ENCODE measurements at regions not wholly inside any gene's neighbourhood (a gene's known extent, or its start where the extent isn't known, plus 50 kb on each side); places are given as distances from the start of the nearest gene placed in this dataset.

- H3K9me3 Mint-ChIP-seq, result peaks cover 5 to 54% (median 49%) of the 10 kb centered on the region in 8 donors
- no peak overlapping the region for H3K4me3 Mint-ChIP-seq
- CTCF ChIA-PET (ENCODE audit: partially characterized antibody), result interaction anchor here (1.6 kb wide), 1 partner anchor 13 kb away, joined by 4 read pairs; no protein-coding TSS in a partner anchor
Measured at GRCh38 chr9:3578786-3579185, 53.0 kb upstream of the RFX3 start.

DNA sequence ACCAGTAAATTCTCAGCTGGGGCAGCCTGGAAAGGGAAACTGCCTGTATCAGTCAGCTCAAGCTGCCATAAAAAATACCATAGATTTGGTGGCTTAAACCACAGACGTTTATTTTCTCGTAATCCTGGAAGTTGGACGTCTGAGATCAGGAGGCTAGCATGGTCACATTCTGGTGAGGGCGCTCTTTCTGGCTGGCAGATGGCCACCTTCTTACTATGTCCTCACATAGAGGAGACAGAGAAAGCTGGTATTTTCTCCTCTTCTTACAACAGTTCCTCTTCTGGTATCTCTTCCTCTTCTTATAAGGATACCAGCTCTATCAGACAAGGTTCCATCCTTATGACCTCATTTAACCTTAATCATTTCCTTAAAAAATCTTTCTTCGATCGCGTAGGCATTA is 50.5 kb upstream of the RFX3 start:
- CTCF ChIA-PET (ENCODE audit: partially characterized antibody), result interaction anchor here (1.5 kb wide), 1 partner anchor 135 kb away, joined by 3 read pairs; no protein-coding TSS in a partner anchor
- Mint-ChIP-seq H3K4me1 (no peaks in the 10 kb centered on the region), H3K27ac (no peak overlapping the region), H3K9me3 (peaks cover 0 to 32% (median 26%) of the 10 kb centered on the region in 8 donors), H3K4me3 (no peak overlapping the region), H3K36me3 (peaks cover 18 to 31% of the 10 kb centered on the region in 2 donors), H3K27me3 (no peaks in the 10 kb centered on the region)
- POLR2A ChIA-PET (ENCODE audit: partially characterized antibody), result no interaction called here
- H3K4me1 ChIP-seq (ENCODE audit: insufficient read depth, low read length), result no peaks in the 10 kb centered on the region
- no peak for DNase-seq
- no peak overlapping the region for H3K4me3 ChIP-seq (ENCODE audit: low read length in 2 of 2)
- H3K27me3 ChIP-seq (ENCODE audit: insufficient read depth, low read length), result no peaks in the 10 kb centered on the region
- intact Hi-C loops (cut with micrococcal nuclease), result no loop called here
- H3K27ac ChIP-seq (ENCODE audit: low read depth, low read length), result no peak overlapping the region
- H3K36me3 ChIP-seq (ENCODE audit: insufficient read depth, low read length), result no peaks in the 10 kb centered on the region
- H3K9me3 ChIP-seq (ENCODE audit: control insufficient read depth in 1 of 2, low read length in 2 of 2), result no peaks in the 10 kb centered on the region

More at GRCh38 chr9:3578786-3579185, 53.0 kb upstream of the RFX3 start:
- Mint-ChIP-seq H3K36me3 (peaks cover 27 to 36% of the 10 kb centered on the region in 2 donors), H3K27me3 (no peaks in the 10 kb centered on the region), H3K27ac (no peak overlapping the region), H3K4me1 (no peaks in the 10 kb centered on the region)
- POLR2A ChIA-PET (ENCODE audit: partially characterized antibody), result interaction anchor here (2.0 kb wide), 1 partner anchor 53 kb away, joined by 4 read pairs; the partner anchor contains the start of gene RFX3
- H3K27me3 ChIP-seq (ENCODE audit: insufficient read depth, low read length), result no peaks in the 10 kb centered on the region
- H3K36me3 ChIP-seq (ENCODE audit: insufficient read depth, low read length), result no peaks in the 10 kb centered on the region
- intact Hi-C loops (cut with micrococcal nuclease), result no loop called here
- DNase-seq, result no peak
- no peak overlapping the region for H3K27ac ChIP-seq (ENCODE audit: low read depth, low read length)
- no peaks in the 10 kb centered on the region for H3K9me3 ChIP-seq (ENCODE audit: control insufficient read depth in 1 of 2, low read length in 2 of 2)
- no peak overlapping the region for H3K4me3 ChIP-seq (ENCODE audit: low read length in 2 of 2)
- H3K4me1 ChIP-seq (ENCODE audit: insufficient read depth, low read length), result no peaks in the 10 kb centered on the region

- Histone ChIP-seq H3K4me3 (ENCODE audit: low read length in 2 of 2) (no peak overlapping the region), H3K9me3 (ENCODE audit: control insufficient read depth in 1 of 2, low read length in 2 of 2) (no peaks in the 10 kb centered on the region), H3K27ac (ENCODE audit: low read depth, low read length) (no peak overlapping the region), H3K36me3 (ENCODE audit: insufficient read depth, low read length) (no peaks in the 10 kb centered on the region), H3K27me3 (ENCODE audit: insufficient read depth, low read length) (no peaks in the 10 kb centered on the region), H3K4me1 (ENCODE audit: insufficient read depth, low read length) (no peaks in the 10 kb centered on the region)
- Mint-ChIP-seq H3K4me1 (no peaks in the 10 kb centered on the region), H3K27me3 (no peaks in the 10 kb centered on the region), H3K9me3 (peaks cover 0 to 27% (median 21%) of the 10 kb centered on the region in 8 donors), H3K4me3 (no peak overlapping the region), H3K36me3 (peaks cover 14 to 26% of the 10 kb centered on the region in 2 donors), H3K27ac (no peak overlapping the region)
- POLR2A ChIA-PET (ENCODE audit: partially characterized antibody), result no interaction called here
- CTCF ChIA-PET (ENCODE audit: partially characterized antibody), result interaction anchor here (1.5 kb wide), 1 partner anchor 134 kb away, joined by 3 read pairs; no protein-coding TSS in a partner anchor
- DNase-seq, result no peak
- intact Hi-C loops (cut with micrococcal nuclease), result no loop called here
Measured at GRCh38 chr9:3575821-3576220, 50.0 kb upstream of the RFX3 start.
